Activated CD4-positive, alpha-beta T cell treated with anti-CD3 and anti-CD28 coated beads, Interleukin-2, Interleukin-6, amounts not matched to agents 100 ng/mL and 50 ng/mL, durations not matched to agents 16 hours and 8 hours (primary cell): ENCODE measurements at regions not wholly inside any gene's neighbourhood (a gene's known extent, or its start where the extent isn't known, plus 50 kb on each side); places are given as distances from the start of the nearest gene placed in this dataset.
A peak's percentile ranks its signal among the peaks of the same experiment; 100 is the strongest.

Experiments
- DNase-seq: peaks from one replicate; pipeline ENCODE4 v3.0.0-alpha.2; 2020

DNA sequence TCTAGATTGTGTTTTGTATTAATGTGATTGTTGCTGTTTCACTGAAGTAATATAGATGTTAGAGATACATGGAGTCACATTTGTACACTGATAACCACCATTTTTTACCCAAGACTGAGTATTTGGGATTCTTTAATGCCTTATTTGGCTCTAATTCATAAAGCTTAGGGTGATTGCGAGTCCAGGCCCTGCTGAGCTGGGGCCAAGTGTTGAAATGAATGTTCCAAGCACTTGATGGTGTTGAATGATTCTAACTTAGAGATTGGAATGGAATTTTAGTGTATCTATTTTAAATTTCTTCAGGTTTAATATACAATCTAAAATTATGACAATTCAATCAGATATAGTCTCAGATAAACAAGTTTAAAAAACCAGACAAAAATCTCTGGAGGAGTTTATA lies 329.4 kb upstream of the SLC35B3 start:
- DNase-seq = no peak

DNA sequence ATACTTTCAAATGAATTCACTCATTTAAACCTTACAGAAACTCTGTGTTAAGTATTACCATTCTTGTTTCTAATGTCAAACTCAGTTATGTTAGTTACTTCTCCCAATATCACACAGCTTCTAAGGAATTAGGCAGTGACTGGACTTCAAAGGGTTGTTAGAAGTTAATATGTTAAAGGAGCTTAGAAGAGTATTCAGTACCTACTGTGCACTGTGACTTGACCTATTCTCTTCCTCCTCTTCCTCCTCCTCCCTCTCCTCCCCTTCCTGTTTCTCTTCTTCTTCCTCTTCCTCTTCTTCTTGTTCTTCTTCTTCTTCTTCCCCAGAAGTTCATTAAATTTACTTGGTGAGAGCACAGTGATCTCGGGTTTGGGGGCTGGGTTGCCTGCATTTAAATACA lies 325.6 kb upstream of the SLC35B3 start:
- no peak for DNase-seq

DNA sequence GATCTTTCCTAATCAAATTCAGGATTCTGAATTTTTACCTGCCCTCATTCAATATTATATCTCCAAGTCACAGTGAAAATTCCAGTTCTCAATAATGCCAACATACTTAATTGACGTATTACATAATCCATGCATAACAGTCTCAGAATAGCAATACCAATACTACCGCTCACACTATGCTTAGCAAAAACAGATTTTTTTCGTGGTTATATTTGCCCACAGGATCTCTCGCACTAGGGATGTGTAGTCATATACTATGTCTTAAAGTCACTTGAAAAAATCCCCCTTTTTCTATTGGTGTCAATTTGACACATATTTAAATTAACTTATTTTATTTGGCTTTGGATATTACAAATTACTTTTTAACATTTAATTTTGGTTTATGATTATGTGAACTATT lies 323.1 kb upstream of the SLC35B3 start:
- DNase-seq = peak; percentile 6

DNA sequence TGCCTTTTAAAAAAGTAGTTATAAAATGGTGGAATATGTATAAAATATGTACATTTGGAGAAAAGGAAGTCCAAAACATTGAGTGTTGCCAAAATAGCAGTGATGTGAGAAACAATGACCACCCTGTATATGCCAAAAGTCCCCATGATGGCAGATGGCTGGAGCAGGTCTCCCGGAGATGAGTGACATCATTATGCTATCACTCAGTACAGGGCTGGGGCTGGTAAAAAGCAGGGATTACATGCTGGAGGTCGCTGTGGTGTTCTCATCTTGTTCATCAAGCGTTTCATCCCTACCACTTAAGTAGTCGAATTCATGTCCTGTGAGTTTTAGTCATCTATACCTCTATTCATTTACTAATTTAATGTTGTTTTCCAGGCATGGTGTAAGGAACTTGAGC lies 315.3 kb upstream of the SLC35B3 start:
- DNase-seq = no peak

DNA sequence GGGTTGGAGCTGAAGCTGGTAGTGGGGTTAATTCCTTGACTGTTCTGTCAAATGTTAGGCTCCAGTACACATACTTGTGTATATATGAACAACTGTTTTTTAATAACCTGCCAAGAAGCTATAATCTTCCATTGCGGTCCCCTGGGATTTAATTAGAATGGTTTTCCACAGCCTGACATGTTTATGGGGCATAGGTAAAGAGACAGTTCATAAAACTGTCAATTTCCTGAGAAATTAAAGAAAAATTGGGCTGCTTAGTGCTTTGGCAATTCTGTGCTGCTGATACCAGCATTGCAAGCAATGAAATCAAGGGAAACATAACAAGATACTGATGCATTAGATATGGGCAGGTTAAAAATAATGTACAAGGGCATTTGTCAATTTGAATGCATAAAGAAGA lies 314.1 kb upstream of the SLC35B3 start:
- no peak for DNase-seq

DNA sequence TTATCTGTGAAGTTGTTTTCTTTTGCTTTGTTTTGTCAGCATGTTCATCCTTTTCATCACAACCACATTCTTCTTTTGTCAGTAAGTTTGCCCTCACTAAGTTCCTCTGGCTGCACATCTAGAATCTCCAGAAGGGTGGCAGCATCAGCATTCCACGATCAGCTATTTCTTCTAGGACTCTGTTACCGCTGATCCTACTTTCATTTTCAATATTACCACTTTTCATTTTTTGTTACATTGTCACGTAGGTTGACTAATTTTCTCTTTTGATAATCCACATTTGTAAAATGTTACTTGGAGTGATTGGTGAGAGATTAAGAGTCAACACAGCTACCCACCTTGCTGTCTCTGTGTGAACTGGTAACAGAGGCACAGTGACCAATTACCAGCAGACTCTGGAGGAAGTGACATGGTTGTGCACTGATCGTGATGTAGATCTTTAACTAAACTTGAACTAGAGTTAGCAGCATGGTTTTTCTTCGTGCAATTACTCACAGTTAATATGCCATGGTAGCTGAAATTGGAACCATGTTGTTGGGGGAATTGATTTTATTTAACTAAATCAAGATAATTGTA lies 307.9 kb upstream of the SLC35B3 start:
- peak; percentile 0 for DNase-seq

DNA sequence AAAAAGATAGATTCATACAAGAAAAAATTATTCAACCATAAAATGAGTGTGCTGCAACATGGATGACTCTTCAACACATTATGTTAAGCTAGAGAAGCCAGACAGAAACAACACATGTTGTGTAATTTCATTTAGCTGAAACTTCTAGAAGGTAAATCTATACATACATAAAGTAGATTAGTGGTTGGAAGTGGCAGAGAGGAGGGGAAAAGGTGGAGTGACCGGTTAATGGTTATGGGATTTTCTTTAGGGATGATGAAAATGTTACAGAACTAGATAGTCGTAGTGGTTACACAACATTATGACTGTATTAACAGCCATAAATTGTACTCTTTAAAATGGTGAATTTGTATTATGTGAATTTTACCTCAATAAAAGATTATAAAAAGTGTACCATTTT lies 304.1 kb upstream of the SLC35B3 start:
- DNase-seq = no peak

- DNase-seq = no peak
These were observed 303.6 kb upstream of the SLC35B3 start for GRCh38 chr6:8738951-8739350.

- DNase-seq = no peak
These were observed 301.0 kb upstream of the SLC35B3 start for GRCh38 chr6:8736156-8736895.

DNA sequence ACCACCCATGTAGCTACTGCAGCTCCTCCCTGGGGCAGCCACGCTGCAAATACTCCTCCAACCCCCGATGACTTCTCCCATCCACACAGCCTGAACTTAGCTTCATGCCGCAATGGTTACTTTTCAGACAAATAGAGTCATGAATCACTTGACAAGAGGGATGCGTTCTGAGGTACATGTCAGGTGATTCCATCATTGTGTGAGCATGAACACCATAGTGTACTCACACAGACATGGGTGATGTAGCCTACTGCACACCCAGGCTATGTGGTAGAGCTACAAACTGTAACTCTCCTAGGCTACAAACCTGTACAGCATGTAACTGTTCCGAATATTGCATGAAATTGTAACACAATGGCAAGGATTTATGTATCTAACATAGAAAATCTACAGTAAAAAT lies 298.5 kb upstream of the SLC35B3 start:
- no peak for DNase-seq

DNA sequence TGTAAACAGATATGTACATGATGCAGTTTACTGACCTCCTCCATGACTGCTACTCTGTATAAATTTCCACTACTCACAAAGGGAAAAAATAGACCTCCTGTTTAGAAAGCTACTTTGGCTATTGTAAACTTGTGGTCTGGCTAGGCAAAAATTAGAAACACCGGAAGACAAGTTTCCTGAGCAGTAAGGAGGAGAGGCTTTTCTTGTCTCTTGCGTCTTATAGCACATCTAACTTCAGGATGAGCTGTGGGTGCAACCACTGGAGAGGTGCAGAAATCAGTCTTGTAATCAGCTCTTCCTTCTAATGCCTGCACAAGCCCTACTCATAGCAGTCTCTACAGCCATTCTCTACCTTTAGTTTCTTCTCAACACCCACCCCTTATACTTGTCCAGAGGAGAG lies 296.5 kb upstream of the SLC35B3 start:
- DNase-seq = no peak

DNA sequence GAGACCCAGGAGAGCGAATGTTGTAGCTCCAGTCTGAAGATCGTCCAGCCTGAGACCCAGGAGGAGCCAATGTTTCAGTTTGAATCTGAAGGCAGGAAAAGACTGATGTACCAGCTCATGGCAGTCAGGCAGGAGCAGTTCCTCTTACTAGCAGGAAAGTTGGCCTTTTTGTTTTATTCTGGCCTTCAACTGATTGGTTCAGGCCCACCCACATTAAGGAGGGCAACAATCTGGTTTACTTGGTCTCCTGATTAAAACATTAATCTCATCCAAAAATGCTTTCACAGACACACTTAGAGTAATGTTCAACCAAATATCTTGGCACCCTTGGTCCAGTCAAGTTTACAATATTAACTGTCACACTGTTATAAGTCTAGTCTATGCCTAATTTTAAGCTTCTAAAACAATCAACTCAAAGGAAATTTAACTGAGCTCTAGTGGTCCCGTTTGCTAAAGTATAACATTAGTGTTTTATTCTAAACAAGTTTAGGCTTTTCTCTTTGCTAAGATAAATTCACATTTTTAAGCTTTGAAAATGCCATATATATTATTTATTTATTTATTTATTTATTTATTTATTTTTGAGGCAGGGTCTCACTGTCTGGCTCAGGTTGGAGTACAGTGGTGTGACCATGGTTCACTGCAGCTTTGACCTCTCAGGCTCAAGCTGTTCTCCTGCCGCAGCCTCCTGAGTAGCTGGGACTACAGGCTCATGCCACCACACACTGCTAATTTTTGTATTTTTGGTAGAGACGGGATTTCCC lies 275.5 kb upstream of the SLC35B3 start:
- no peak for DNase-seq

DNA sequence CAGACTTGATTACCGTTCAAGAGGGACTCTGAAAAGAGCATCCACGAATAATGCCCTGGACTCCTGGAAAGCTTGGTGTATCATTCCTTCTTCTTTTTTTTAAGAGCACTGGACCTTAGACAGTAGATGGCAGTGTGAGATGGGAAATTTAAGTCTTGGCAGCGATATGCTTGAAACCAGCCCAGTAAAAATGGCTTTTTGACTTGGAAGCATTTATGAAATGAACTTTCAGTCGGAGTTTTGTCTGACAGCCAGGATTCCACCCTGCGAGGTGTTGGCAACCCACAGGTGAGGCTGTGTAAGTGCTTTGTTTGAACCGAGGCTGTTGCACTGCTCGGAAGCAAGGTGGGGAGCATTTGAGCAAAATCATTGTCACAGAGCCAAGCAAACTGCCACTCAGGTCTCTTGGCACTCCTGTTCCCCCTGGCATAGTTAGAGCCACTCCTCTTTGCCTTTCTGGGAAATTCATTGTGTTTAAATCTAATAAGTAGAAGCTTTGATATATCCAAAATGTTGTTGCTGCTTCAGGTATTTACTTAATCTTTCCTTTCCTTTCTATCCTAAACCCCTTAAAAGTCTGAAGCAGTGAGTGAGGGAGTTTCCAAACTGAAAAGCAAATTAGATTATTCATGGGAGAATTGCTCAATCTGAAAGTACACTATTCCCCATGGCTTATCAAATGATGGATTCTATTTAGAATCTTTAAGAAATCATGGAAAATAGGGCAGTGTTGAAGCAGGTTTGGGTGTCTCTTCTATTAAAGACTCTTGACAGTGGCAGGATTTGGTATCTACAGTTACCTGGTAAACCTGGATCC lies 272.8 kb upstream of the SLC35B3 start:
- DNase-seq = no peak

- no peak for DNase-seq
These were observed 272.0 kb upstream of the SLC35B3 start for GRCh38 chr6:8707369-8707768.

DNA sequence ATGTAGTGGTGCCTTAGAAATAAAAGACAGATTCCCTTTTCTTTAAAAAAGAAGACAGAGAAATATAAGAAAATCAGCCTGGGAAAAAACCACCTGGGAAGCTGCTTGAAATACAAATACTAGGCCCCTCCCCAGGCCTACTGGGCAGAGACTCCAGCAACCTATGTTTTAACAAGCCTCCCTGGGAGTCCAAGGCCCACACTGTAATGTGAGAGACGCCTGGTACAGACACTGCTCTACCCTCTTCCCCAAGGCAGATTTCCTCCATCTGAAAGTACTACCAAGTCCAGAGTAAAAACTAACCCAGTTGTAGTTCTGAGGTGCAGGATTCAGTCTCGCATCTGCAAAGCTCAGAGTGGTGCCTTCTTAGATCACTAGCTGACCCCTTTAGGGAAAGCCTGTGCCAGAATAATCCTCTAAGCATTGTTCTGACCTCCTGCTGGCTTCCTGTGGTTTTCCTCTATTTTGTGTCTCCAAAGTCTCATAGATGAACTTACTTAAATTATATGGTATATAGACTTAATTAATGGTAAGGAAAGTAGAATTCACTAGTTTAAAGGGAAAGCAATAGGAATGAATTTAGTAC lies 270.2 kb upstream of the SLC35B3 start:
- no peak for DNase-seq

- no peak for DNase-seq
These were observed 267.7 kb upstream of the SLC35B3 start for GRCh38 chr6:8703059-8703458.

- no peak for DNase-seq
These were observed 253.5 kb upstream of the SLC35B3 start for GRCh38 chr6:8688821-8689220.

DNA sequence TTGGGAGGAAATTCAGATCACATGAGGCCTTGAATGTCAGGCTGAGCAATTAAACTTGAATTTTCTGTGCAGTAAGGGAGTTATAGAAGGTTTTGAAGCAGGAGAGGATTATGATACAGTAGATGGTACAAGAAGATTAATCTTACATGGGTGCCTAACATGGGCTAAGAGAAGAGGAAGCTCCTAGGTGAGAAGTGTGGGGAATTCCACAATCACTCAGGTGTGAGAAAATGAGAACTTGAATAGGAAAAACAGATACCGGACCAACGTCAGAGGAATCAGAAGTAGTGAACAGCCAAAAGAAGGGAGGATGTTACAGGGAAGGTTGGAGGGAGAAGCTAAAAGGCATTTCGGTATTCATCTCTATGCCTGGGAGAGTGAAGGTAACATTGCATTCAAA lies 250.7 kb upstream of the SLC35B3 start:
- no peak for DNase-seq

DNA sequence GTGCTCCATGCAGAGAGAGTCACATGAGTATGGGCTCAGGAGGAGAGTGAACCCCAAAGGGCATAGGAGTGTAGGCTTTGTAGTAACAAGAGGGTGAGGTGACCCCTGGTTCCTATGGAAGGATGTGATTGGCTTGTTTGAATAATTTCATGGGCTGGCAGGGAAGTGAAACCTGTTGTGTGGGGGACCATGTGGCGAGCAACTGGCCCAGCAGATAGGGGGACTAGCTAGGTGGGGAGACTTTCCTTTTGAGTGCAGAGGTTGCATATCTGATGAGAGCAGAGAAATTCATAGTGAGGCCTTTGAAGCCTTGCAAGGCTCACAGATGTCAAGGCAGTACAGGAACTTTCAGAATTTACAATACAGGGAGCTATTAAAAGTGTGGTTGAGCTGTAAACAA lies 247.9 kb upstream of the SLC35B3 start:
- DNase-seq = no peak

DNA sequence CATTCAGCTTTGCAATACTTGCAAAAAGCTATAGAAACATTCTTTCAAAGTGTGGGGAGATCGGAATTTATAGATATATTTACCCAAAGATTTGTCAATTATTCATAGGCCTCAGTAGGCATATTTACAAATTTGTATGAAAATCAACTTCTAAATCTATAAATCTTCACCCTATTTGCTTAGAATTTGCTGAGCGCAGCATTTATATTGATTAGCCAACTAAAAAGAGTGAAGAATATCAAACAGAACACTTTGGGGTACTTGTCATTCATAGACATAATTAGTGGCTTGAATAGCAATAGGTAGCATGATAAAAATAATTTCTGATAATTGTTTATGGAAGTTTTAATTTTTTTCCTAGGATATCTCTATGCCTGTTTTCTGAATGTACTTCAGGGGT lies 244.5 kb upstream of the SLC35B3 start:
- no peak for DNase-seq

- no peak for DNase-seq
These were observed 243.1 kb upstream of the SLC35B3 start for GRCh38 chr6:8678466-8678865.

DNA sequence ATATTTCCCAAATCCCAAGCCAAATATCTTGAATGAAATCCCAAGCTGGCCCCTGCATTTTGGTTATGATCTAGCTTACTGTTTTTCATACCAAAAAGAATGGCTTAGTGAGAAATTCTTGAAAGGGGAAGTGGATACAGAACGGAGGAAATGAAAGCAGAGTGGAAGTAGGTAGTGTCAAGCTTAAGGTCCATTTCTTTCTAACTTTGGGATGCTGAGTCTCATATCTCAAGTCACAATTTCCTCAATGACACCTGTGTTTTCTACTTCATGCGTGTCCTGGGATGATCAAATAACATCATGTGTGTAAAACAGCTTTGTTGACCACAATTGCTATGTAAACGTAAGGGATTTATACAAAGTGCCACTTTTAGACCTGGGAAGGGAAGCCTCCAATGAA lies 238.8 kb upstream of the SLC35B3 start:
- DNase-seq = no peak

DNA sequence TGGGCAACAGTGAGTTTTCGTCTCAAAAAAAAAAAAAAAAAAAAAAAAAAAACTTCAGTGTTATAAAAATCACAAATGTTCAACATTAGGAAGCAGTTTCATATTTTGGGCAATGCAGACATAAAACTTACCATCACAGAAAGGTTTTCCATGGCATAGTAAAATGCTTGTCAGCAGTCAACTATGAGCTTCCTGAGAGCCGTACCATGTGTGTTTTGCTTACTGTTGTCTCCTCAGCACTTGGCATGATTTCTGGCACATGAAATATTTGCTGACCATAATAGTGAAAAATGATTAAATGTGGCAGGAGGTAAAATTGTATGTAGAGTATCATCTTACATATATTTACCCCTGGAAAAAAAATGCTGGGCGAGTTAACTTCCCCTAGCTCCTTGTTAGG lies 237.5 kb upstream of the SLC35B3 start:
- DNase-seq = no peak
